Right lobe of liver (tissue), 4 donors: ENCODE measurements at regions not wholly inside any gene's neighbourhood (a gene's known extent, or its start where the extent isn't known, plus 50 kb on each side); places are given as distances from the start of the nearest gene placed in this dataset.

ENCODE experiments used
- CTCF ChIP-seq, 4 donors: fragments of 200-600 bp in 3 of 4; fragments of 450-650 bp in 1 of 4; IDR thresholded peaks; one replicate each; pipeline versions ENCODE4 v1.5.1 to v1.8.0; 2016 to 2022; ENCODE audit warnings: antibody characterized with exemption in 4 of 4, mild to moderate bottlenecking in 2 of 4
- POLR2A ChIP-seq: fragments of 450-650 bp; IDR thresholded peaks from one replicate; pipeline ENCODE4 v1.6.1; 2017; ENCODE audit warnings: antibody characterized with exemption, mild to moderate bottlenecking
- donor health status: DM: no; HTN: no; CAD: no.
- donor health status: DM: no; HTN: no; CAD: no.
- donor health status: DM: no; HTN: yes; CAD: no.

- no peak for TF ChIP-seq CTCF (IDR thresholded peaks at IDR 0.05)
- no peak for TF ChIP-seq POLR2A
These were observed 166.0 kb upstream of the COL8A1 start for GRCh38 chr3:99472385-99472784.
